MCF 10A (cell line): ENCODE measurements at regions not wholly inside any gene's neighbourhood (a gene's known extent, or its start where the extent isn't known, plus 50 kb on each side); places are given as distances from the start of the nearest gene placed in this dataset.

Experiments
- BruUV-seq: library from RNA; stranded (reverse); fragments of 400-500 nt; replicated peaks from 2 replicates; lab custom pipeline; 2021; lab: Mats Ljungman, UMichigan
- CTCF ChIA-PET: fragments of 300-600 bp; sonication (Branson Sonifier 250); formaldehyde crosslinking; extraction: SDS; loops from one replicate; lab custom pipeline; 2021; ENCODE audit warnings: antibody characterized with exemption, inconsistent platforms; lab: Yijun Ruan, JAX
- POLR2A ChIA-PET: fragments of 300-600, 350-650 bp; sonication (Branson Sonifier 250); formaldehyde crosslinking; extraction: SDS; loops from one replicate; lab custom pipeline; 2020; ENCODE audit warnings: antibody characterized with exemption, inconsistent platforms; lab: Yijun Ruan, JAX
- DNase-seq: peaks from one replicate; pipeline ENCODE4 v3.0.0-alpha.2; 2018; ENCODE audit not compliant: unreplicated experiment
- H3K27ac Mint-ChIP-seq: one replicate; pipeline ENCODE4 v1.8.0; 2022; ENCODE audit warnings: mild to moderate bottlenecking, low read depth, mixed read lengths; ENCODE audit not compliant: unreplicated experiment
- H3K27me3 Mint-ChIP-seq: one replicate; pipeline ENCODE4 v1.8.0; 2022; ENCODE audit warnings: mixed read lengths; ENCODE audit not compliant: insufficient read depth, unreplicated experiment
- H3K36me3 Mint-ChIP-seq: one replicate; pipeline ENCODE4 v1.8.0; 2022; ENCODE audit warnings: mild to moderate bottlenecking, moderate library complexity, mixed read lengths; ENCODE audit not compliant: insufficient read depth, unreplicated experiment
- H3K4me1 Mint-ChIP-seq: one replicate; pipeline ENCODE4 v1.8.0; 2022; ENCODE audit warnings: mixed read lengths; ENCODE audit not compliant: insufficient read depth, unreplicated experiment
- H3K4me3 Mint-ChIP-seq: one replicate; pipeline ENCODE4 v1.8.0; 2022; ENCODE audit warnings: mild to moderate bottlenecking, moderate library complexity, mixed read lengths; ENCODE audit not compliant: unreplicated experiment
- H3K9me3 Mint-ChIP-seq: one replicate; pipeline ENCODE4 v1.8.0; 2022; ENCODE audit warnings: mixed read lengths; ENCODE audit not compliant: unreplicated experiment
- intact Hi-C: fragments of 100-400 bp; cut with micrococcal nuclease; formaldehyde crosslinking; loops from 2 replicates; pipeline ENCODE4 v1.14.1; 2022
- TF ChIP-seq, protein P1 (sequence below): fragments of 200-600 bp; IDR thresholded peaks from one replicate; pipeline ENCODE4 v1.8.0; 2022; ENCODE audit warnings: antibody characterized with exemption, mild to moderate bottlenecking; ENCODE audit not compliant: unreplicated experiment

GRCh38 chr18:4854671-4855070, 342.4 kb downstream of the AKAIN1 start:
- TF ChIP-seq, protein P1, sequence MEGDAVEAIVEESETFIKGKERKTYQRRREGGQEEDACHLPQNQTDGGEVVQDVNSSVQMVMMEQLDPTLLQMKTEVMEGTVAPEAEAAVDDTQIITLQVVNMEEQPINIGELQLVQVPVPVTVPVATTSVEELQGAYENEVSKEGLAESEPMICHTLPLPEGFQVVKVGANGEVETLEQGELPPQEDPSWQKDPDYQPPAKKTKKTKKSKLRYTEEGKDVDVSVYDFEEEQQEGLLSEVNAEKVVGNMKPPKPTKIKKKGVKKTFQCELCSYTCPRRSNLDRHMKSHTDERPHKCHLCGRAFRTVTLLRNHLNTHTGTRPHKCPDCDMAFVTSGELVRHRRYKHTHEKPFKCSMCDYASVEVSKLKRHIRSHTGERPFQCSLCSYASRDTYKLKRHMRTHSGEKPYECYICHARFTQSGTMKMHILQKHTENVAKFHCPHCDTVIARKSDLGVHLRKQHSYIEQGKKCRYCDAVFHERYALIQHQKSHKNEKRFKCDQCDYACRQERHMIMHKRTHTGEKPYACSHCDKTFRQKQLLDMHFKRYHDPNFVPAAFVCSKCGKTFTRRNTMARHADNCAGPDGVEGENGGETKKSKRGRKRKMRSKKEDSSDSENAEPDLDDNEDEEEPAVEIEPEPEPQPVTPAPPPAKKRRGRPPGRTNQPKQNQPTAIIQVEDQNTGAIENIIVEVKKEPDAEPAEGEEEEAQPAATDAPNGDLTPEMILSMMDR = no peak
- CTCF ChIA-PET = interaction anchor here (1.0 kb wide), 1 partner anchor 28 kb away, joined by 3 read pairs; no protein-coding TSS in a partner anchor

DNA sequence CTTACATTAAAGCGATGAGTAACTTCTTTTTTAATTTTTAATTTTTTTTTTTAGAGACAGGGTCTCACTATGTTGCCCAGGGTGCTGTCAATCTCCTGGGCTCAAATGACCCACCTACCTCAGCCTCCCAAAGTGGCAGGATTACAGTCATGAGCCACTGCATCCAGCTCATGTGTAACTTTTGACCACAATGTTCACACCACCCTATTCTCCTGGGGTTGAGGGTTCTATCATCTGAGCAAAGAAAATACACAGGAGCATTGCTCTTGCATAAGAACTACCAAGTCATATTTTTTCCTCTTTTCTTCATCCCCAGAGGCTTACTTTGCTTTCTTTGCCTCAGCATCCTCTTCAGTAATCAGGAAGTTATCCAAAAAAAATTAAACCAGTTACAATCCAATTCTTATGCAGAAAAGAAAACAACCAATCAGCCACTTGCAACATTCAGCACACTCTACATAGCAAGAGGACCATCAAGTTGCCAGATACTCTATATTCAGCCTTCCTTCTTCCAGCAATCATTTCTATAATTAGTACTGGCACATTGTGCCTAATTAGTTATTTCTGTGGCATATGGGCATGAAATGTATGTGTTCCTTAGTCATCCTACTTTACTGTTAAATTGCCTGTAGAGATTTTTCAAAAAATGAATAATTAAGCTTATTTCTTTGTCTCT, 345.6 kb downstream of the AKAIN1 start:
- TF ChIP-seq, protein P1 = no peak
- H3K27me3 Mint-ChIP-seq = no peaks in the 10 kb centered on the region
- intact Hi-C loops = no loop called here
- CTCF ChIA-PET = interaction anchor here (0.6 kb wide), 1 partner anchor 28 kb away, joined by 3 read pairs; no protein-coding TSS in a partner anchor
- no peak overlapping the region for H3K4me3 Mint-ChIP-seq
- peaks cover 14% of the 10 kb centered on the region for H3K9me3 Mint-ChIP-seq
- no peaks in the 10 kb centered on the region for H3K36me3 Mint-ChIP-seq
- no peak for DNase-seq
- H3K4me1 Mint-ChIP-seq = no peaks in the 10 kb centered on the region
- POLR2A ChIA-PET = interaction anchor here (0.6 kb wide), 1 partner anchor 112 kb away, joined by 3 read pairs; no protein-coding TSS in a partner anchor
- no TSS peak for BruUV-seq
- no peak overlapping the region for H3K27ac Mint-ChIP-seq

More at GRCh38 chr18:4854671-4855070, 342.4 kb downstream of the AKAIN1 start:
- POLR2A ChIA-PET = no interaction called here
- H3K4me3 Mint-ChIP-seq = no peak overlapping the region
- BruUV-seq = no TSS peak
- no peak for DNase-seq
- no peak overlapping the region for H3K27ac Mint-ChIP-seq
- intact Hi-C loops = no loop called here
- H3K9me3 Mint-ChIP-seq = peaks cover 7% of the 10 kb centered on the region
- H3K27me3 Mint-ChIP-seq = no peaks in the 10 kb centered on the region
- no peaks in the 10 kb centered on the region for H3K36me3 Mint-ChIP-seq
- H3K4me1 Mint-ChIP-seq = no peaks in the 10 kb centered on the region

DNA sequence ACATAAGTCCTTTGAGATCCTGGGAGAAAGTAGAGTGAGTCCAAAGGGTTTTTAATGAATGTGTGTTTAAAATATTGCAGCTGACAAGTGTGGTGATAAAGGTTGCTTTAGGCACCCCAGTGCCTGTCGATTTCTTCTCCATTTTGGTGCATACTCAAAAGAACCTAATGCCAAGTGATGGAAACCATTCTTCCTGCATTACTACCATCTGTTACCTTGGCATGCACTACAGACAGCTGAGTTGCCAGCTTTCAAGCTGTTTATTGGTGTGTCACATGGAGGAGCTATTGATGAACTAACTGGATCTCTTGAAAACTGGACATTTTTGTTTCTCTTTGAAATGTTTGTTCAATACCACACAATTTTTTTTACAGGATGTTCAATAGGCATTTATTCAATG, 350.0 kb downstream of the AKAIN1 start:
- intact Hi-C loops = no loop called here
- H3K4me3 Mint-ChIP-seq = no peak overlapping the region
- no TSS peak for BruUV-seq
- TF ChIP-seq, protein P1 = no peak
- ChIA-PET CTCF (no interaction called here), POLR2A (no interaction called here)
- no peak overlapping the region for H3K27ac Mint-ChIP-seq
- H3K27me3 Mint-ChIP-seq = no peaks in the 10 kb centered on the region
- H3K9me3 Mint-ChIP-seq = peaks cover 7% of the 10 kb centered on the region
- no peaks in the 10 kb centered on the region for H3K36me3 Mint-ChIP-seq
- H3K4me1 Mint-ChIP-seq = peaks cover under 1% of the 10 kb centered on the region
- DNase-seq = no peak

GRCh38 chr18:4844320-4844719, 352.7 kb downstream of the AKAIN1 start:
- TF ChIP-seq, protein P1 = no peak
- no peaks in the 10 kb centered on the region for H3K27me3 Mint-ChIP-seq
- intact Hi-C loops = no loop called here
- ChIA-PET POLR2A (no interaction called here), CTCF (no interaction called here)
- peaks cover 7% of the 10 kb centered on the region for H3K9me3 Mint-ChIP-seq
- H3K36me3 Mint-ChIP-seq = no peaks in the 10 kb centered on the region
- no TSS peak for BruUV-seq
- no peak overlapping the region for H3K4me3 Mint-ChIP-seq
- no peak for DNase-seq
- H3K27ac Mint-ChIP-seq = no peak overlapping the region
- H3K4me1 Mint-ChIP-seq = peaks cover 9% of the 10 kb centered on the region
